ENCODE measurements at regions not wholly inside any gene's neighbourhood (a gene's known extent, or its start where the extent isn't known, plus 50 kb on each side); places are given as distances from the start of the nearest gene placed in this dataset.
"Not testable (repeated sequence)": the region's sequence is repeated elsewhere in the genome, so short reads cannot be mapped to it uniquely, and the experiment has no call there.

- DNase-seq = not testable (repeated sequence)
Observed at GRCh38 chr7:109596948-109597347, 1027.3 kb downstream of the DNAJB9 start.

DNA sequence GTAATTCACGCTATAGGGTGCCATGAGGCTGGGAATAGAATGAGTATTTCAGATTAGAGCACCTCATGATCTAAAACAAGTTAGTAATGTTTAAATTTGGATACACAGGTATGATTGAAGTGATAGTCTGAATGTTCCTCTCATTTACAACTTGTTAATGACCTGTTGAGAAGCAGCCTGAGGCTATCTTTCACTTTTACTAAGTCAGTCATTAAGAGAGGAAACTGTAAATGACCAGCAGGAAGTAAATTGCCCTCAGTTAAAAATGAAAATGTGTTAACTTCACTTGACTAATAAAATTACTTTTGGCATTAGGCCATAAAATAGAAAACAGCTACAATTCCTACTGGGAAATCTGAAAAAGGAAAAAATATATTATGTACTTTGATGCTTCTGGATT, 1042.0 kb downstream of the DNAJB9 start:
- no peak for DNase-seq

DNA sequence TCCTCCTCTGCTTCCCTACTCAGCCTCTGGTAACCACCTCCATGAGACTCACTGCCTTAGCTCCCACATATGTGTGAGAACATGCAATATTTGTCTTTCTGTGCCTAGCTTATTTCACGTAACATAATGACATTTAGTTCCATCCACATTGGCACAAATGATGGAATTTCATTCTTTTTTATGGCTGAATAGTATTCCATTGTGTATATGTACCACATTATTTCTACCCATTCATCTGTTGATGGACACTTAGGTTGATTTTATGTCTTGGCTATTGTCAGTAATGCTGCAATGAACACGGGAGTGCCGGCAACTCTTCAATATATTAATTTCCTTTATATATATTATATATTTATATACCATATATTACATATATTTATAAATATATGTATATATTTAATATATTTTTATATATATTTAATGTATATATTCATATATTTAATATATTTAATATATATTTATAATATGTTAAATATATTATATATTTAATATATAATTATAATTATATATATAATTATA, 1046.9 kb downstream of the DNAJB9 start:
- no peak for DNase-seq

GRCh38 chr7:109622320-109622719, 1052.6 kb downstream of the DNAJB9 start:
- no peak for DNase-seq

DNA sequence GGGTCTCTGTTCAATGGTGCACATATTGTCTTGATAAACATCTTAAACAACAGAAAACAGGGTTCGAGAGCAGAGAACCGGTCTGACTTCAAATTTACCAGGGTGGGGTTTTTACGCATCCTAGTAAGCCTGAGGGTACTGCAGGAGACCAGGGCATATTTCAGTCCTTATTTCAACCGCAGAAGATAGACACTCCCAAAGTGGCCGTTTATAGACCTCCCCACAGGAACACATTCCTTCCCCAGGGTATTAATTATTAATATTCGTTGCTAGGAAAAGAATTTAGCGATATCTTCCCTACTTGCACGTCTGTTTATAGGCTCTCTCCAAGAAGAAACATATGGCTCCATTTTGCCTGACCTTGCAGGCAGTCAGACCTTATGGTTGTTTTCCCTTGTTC, 1063.2 kb downstream of the DNAJB9 start:
- not testable (repeated sequence) for DNase-seq

- DNase-seq = no peak
Observed at GRCh38 chr7:109635374-109635773, 1065.7 kb downstream of the DNAJB9 start.

- DNase-seq = no peak
Observed at GRCh38 chr7:109637428-109637990, 1067.8 kb downstream of the DNAJB9 start.

- DNase-seq = no peak
Observed at GRCh38 chr7:109638321-109638720, 1068.6 kb downstream of the DNAJB9 start.

DNA sequence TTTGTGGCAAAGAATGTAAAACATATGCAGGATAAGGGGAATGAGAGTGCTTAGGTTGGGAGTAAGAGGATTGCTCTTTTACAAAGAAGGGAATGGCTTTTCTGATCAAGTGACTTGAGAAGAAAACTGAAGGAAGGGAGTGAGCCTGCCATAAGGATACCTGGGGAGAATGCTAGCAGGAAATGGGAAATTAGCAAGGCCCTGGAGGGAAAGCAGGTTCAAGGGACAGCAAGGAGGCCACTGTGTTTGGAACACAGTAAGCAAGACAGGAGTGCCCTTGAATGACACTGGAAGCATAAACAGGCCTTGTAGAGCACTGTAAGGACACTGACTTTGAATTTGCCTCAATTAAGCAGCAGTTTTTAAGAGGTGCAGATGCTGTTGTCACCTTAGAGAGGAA, 1069.9 kb downstream of the DNAJB9 start:
- no peak for DNase-seq

GRCh38 chr7:109641445-109641844, 1071.8 kb downstream of the DNAJB9 start:
- DNase-seq = no peak

DNA sequence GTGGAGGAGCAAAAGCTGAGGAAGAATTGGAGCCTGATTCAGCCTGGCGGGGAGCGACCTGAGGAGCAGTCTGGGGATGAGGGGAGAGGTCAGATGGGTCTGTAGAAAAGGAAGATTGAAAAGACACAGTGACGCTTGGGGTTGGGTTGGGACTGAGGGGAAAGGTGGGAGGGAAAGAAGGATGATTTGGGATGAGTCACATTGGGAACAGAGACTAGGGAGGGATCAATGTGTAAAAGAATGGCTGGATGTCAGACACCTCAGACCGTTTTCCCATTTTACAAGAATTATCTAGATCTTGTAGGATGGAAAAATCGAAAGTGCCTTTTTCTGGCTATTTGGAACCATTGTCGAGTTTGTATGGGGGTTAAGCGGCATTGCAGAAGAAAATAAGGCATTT, 1076.5 kb downstream of the DNAJB9 start:
- DNase-seq = no peak

DNA sequence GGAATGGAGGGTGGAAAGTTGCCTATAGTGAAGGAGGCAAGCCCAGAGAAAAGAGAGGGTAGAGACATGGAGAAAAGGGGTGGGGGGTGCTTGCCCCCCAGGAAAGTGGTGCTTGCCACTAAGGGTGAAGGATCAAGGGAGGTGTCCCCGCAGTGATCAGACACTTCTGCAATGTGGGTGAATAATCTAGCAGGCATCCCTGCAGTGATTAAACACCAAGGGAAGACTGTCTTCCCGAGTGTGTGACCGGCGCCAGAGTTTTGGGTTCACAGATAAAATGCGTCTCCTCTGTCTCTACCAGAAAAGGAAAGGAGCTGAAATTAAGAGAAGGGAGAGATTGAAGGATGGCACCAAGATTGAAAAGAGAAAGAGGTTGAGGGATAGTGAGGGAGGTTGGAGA, 1076.9 kb downstream of the DNAJB9 start:
- not testable (repeated sequence) for DNase-seq

DNA sequence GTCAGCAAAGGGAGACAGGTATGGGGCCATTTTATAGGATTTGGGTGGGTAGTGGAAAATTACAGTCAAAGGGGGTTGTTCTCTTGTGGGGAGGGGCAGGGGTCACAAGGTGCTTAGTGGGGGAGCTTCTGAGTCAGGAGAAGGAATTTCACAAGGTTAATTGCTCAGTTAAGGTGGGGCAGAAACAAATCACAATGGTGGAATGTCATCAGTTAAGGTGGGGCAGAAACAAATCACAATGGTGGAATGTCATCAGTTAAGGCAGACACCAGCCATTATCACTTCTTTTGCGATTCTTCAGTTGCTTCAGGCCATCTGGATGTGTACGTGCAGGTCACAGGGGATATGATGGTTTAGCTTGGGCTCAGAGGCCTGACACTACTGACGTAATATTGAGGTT, 1077.6 kb downstream of the DNAJB9 start:
- DNase-seq = not testable (repeated sequence)

DNA sequence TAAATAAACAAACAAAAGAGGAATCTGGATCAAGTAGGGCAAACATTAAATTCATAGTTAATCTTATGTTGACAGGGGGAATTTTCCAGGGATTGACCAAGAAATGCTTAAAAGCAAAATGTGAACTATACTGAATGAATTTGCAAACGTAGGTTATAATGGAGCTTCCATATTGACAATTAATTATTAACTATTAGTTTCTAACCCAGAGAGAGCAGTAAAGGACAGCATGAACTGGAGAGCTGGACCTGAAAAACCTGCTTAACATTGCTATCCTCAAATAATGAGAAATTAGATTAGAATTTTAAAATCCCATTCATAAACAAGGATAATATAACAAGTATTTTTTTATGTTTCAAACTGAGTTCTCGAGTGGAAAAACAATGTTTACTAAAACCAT, 1089.6 kb downstream of the DNAJB9 start:
- DNase-seq = no peak

DNA sequence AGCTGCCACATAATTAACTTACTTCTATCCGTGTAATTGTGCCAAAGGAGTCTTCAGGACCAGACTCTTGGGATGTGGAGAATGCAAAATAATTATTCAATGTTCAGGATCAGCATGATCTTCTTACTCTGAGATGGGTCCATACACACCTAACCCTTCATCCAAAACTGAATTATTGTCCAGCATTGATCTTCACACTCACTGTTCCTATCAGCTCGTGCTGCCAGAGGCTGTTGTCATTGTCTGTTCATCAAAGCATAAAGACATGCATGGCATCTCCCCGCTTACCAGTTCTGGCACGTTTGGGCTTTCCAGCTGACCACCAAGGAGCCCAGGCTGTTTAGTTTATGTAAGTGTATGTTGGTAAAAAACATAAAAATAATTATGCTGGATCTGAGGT, 1090.7 kb downstream of the DNAJB9 start:
- DNase-seq = no peak

- no peak for DNase-seq
Observed at GRCh38 chr7:109663806-109664205, 1094.1 kb downstream of the DNAJB9 start.

- not testable (repeated sequence) for DNase-seq
Observed at GRCh38 chr7:109687269-109687668, 1117.6 kb downstream of the DNAJB9 start.

GRCh38 chr7:109692613-109693012, 1122.9 kb downstream of the DNAJB9 start:
- not testable (repeated sequence) for DNase-seq

- no peak for DNase-seq
Observed at GRCh38 chr7:109694149-109695071, 1124.7 kb downstream of the DNAJB9 start.

DNA sequence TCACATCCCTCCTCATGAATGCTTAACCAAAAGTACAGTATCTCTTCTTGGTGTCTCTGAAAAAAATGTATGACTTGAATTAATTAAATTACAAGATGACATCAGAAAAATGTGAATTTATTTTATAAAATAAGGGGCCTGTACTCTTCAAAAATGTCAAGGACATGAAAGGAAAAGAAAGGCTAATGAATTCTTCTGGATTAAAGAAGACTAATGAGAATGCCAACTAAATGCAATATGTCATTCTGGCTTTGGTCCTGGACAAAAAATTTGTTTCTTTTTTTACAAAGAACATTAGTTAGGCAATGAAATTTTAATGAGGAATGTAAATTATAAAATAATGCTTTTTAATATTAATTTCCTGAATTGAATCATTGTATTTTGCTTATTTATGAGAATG, 1125.7 kb downstream of the DNAJB9 start:
- no peak for DNase-seq

- DNase-seq = no peak
Observed at GRCh38 chr7:109696723-109697122, 1127.0 kb downstream of the DNAJB9 start.

GRCh38 chr7:109699661-109700060, 1130.0 kb downstream of the DNAJB9 start:
- DNase-seq = no peak

DNA sequence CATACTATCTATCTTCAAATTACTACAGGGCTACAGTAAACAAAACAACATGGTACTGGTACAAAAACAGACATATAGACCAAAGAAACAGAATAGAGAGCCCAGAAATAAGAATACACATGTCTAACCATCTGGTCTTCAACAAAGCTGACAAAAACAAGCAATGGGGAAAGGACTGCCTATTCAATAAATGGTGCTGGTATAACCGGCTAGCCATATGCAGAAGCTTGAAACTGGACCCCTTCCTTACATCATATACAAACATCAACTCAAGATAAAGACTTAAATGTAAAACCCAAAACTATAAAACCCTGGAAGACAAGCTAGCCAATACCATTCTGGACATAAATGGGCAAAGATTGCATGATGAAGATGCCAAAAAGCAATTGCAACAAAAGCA, 1143.7 kb downstream of the DNAJB9 start:
- DNase-seq = no peak

All from anterior cingulate cortex (tissue), 58 donors.